ENCODE measurements at regions not wholly inside any gene's neighbourhood (a gene's known extent, or its start where the extent isn't known, plus 50 kb on each side); places are given as distances from the start of the nearest gene placed in this dataset.

DNA sequence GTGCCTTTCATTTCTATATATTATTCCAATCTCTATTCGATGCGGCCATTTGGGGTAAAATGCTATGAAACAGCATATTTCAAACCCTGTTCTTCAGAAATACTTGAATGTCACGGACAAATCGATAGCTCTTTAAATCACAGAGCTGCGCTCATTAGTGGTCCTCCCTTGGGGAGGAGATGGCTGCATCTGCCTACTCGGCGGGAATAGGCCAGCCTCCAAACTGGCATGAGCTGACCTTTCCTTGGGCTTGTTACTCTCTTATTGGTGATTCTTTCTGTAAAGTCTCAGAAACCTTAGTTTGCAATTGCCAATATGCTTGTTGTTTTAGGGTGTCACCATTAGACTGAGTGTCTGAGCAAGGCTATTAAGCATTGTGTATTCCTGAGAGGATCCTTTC lies 120.9 kb downstream of the BDH1 start (continued):
- TF ChIP-seq SP4 (IDR thresholded peaks at IDR 0.05; ENCODE audit: low read length): no peak
- no peak for TF ChIP-seq POLR2A (IDR thresholded peaks at IDR 0.05; ENCODE audit: control extremely low read depth in 1 of 2, low read depth in 2 of 2, low read length in 2 of 2)
- TF ChIP-seq NRF1 (IDR thresholded peaks at IDR 0.05; ENCODE audit: low read depth, low read length): no peak
- TF ChIP-seq NANOG (IDR thresholded peaks at IDR 0.05; ENCODE audit: insufficient read depth, low read depth, low read length, poor library complexity, severe bottlenecking): no peak
- no peak for TF ChIP-seq JUN (IDR thresholded peaks at IDR 0.05; ENCODE audit: low read depth, low read length)

All from H1 (cell line).